Activated naive CD4-positive, alpha-beta T cell treated with anti-CD3 and anti-CD28 coated beads, Interleukin-2, amount 50 U/mL, for 72 hours (primary cell): ENCODE measurements at regions not wholly inside any gene's neighbourhood (a gene's known extent, or its start where the extent isn't known, plus 50 kb on each side); places are given as distances from the start of the nearest gene placed in this dataset.

Experiments
- ATAC-seq, 2 donors: fragments of 150-1000 bp; cut with Tn5 transposase; 2 replicates each; pipeline ENCODE4 v1.10.0; 2021; ENCODE audit warnings: mild to moderate bottlenecking in 2 of 2, moderate library complexity in 2 of 2
- DNase-seq, 2 donors: peaks; one replicate each; pipeline ENCODE4 v3.0.0; 2021 to 2022; ENCODE audit warnings: low spot score in 2 of 2
- H3K27ac Mint-ChIP-seq, 2 donors: one replicate each; pipeline ENCODE4 v1.8.0; 2022; ENCODE audit warnings: mild to moderate bottlenecking in 2 of 2, mixed read lengths in 2 of 2
- H3K36me3 Mint-ChIP-seq, 2 donors: one replicate each; pipeline ENCODE4 v1.8.0; 2022; ENCODE audit warnings: mixed read lengths in 2 of 2
- H3K9me3 Mint-ChIP-seq, 2 donors: one replicate each; pipeline ENCODE4 v1.8.0; 2022; ENCODE audit warnings: mixed read lengths in 2 of 2

DNA sequence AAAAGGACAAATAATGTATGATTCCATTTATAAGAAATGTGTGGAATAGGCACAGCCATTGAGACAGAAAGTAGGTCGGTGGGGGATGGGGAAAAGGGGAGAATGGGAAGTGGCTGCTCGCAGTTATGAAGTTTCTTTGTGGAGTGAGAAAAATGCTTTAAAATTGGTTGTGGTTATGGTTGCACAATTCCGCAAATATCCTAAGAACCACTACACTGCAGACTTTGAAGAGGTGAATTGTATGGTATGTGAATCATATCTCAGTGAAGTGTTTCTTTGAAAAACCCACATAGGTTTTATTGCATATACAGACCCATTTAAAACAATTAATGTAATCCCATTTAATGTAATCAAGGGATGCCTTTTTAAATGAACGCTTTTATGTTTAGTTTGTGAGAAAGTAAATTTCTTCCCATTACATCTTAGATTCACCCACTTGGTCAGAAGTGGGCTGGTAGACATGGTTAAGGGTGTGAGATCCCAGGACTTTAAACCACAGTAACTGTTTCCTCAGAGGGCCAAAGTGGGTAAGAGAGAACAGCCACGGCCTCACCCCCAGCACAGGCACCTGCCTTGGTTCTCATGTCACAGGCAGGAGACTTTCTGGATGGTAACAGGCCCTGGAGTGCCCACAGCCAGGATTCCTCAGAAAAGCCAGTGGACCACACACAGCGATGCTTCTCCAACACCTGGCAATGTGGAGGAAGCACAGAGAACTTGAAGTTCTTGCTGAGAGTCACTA lies 119.3 kb upstream of the GJB6 start:
- no peak for ATAC-seq

DNA sequence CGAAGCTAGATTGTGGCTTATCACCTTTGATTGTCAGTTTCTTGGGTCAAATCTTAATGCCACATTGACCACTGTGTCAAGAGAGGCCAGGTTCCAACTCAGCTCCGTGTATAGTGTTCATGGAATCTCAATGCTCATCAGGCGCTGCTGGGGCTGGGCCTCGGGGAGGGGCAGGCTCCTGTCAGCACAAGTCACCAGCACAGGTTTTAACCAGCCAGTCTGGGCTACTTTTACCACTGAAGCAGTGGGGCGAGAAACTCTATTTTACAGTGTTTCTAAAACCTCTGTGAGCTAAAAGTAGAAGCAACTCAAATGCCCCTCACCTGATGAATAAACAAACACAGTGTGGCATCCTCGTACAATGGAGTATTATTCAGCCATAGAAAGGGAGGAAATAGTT lies 118.7 kb upstream of the GJB6 start:
- no peak for DNase-seq
- H3K9me3 Mint-ChIP-seq, result peaks cover 0 to 5% of the 10 kb centered on the region in 2 donors
- no peaks in the 10 kb centered on the region for H3K36me3 Mint-ChIP-seq
- H3K27ac Mint-ChIP-seq, result no peak overlapping the region
- no peak for ATAC-seq

More for the DNA sequence above, 119.3 kb upstream of the GJB6 start:
- peaks cover 0 to 5% of the 10 kb centered on the region in 2 donors for H3K9me3 Mint-ChIP-seq
- DNase-seq, result no peak
- H3K36me3 Mint-ChIP-seq, result no peaks in the 10 kb centered on the region
- no peak overlapping the region for H3K27ac Mint-ChIP-seq

GRCh38 chr13:20350382-20350763 lies 118.3 kb upstream of the GJB6 start:
- ATAC-seq, result no peak
- Mint-ChIP-seq H3K36me3 (no peaks in the 10 kb centered on the region), H3K27ac (no peak overlapping the region), H3K9me3 (peaks cover 0 to 5% of the 10 kb centered on the region in 2 donors)
- DNase-seq, result no peak

DNA sequence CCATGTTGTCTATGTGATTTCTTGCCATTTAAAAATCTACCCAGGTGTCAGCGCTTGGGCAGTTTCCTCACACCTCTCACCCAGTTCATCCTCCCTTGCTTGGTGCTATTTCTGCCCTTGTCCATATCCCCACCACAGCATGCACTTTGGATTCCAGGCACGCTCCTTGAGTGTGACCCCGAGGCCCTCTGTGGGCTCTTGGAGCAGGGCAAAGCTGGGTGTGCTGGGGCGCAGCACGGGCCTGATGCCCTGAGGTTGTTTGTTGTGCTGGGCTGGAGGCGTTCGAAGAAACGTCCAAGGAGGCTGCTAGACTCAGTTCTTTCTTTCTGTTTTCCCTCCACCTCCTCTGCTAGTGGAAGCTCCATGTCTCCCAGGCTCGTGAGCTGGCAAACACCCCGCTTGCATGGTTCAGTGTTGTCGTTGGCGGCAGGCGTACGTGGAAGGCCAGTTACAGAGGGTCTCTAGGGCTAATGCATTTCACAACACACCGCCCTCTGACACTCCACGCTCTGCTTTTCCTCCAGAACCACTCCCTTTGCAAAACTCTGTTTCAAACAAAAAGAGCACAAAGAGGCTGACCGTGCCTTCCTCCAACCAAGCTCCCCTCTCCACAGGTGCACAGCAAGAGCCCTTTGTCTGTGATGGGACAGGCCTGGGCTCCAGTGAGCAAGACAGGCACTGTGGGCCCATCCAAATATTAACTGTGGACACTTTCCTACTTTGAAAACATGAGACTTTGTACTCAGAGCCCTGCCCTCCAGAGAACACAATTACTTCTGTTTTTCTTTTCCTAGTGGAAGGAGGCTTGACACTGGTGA lies 117.7 kb upstream of the GJB6 start:
- peaks cover 0 to 5% of the 10 kb centered on the region in 2 donors for H3K9me3 Mint-ChIP-seq
- H3K36me3 Mint-ChIP-seq, result no peaks in the 10 kb centered on the region
- DNase-seq, result no peak
- no peak overlapping the region for H3K27ac Mint-ChIP-seq
- no peak for ATAC-seq

GRCh38 chr13:20348645-20349408 lies 116.7 kb upstream of the GJB6 start:
- Mint-ChIP-seq H3K27ac (no peak overlapping the region), H3K36me3 (no peaks in the 10 kb centered on the region), H3K9me3 (peaks cover 0 to 5% of the 10 kb centered on the region in 2 donors)
- DNase-seq (no peak), ATAC-seq (no peak)

DNA sequence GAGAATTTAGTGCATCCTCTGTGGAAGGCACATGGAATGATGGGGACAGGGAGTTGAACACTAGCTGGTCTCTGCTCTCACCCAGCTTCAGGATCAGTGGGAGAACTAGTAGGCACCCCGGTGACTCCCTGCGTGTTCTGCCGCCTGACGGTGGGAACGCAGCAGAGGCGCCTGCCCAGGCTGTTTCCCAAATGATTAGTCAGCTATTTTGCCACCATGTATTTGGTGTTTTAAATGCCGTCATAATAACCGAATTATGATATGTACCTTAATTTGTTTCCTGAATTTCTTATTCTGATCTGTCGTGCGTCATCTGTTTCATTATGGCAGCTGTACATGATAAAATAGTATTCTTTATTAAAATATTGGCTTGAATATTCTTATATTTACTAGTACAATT lies 115.9 kb upstream of the GJB6 start:
- Mint-ChIP-seq H3K36me3 (no peaks in the 10 kb centered on the region), H3K27ac (no peak overlapping the region), H3K9me3 (peaks cover 0 to 5% of the 10 kb centered on the region in 2 donors)
- DNase-seq (no peak), ATAC-seq (no peak)

DNA sequence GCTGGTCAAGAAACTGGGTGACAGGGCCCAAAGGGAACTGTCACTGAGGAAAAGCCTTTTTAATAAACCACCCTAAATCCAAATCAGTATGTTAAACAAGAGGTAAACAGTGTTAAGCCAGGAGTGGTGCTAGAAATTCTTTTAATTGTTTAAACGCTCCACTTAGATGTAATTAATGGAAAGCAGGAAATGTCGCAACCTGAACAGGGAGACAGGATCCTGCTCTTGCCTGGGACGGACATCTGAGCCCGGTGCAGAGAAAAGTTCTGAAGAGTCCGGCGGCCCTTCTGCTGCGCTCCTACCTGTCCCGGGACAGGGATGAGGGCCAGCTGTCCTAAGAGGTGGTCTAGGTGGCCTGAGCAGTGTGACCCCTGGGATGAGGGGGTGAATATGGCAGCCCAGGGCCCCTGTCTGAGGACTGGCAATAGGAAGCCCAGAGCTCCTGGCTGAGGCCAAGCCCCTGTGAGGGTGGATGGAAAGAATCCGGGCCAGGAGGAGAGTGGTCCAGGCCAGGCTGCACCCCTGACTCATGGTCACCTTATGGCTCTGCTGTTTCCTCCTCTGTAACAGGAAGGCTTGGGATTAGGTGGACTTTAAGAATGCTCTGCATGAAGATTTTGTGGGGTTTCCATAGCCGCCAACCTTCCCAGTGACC lies 112.8 kb upstream of the GJB6 start:
- DNase-seq, result no peak
- Mint-ChIP-seq H3K27ac (peak overlapping the region in 1 of 2 donors; percentile 34), H3K9me3 (peaks cover 0 to 5% of the 10 kb centered on the region in 2 donors), H3K36me3 (no peaks in the 10 kb centered on the region)
- no peak for ATAC-seq

DNA sequence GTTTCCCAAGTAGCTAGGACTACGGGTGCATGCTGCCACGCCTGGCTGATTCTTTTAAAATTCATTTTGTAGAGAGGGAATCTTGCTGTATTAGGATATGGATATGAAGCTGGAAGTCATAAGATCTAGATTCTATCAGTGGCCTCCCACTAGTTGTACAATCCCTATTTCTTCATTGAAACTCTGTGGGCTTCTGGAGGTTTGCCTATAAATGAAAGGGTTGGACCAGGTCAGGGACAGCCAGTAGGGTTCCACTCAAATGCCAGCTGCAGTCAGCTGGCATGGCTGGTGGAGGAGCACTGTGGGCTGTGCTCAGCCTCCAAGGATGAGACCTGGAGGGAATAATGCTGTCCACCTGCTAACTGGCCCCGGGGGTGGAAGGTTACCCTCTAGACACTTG lies 110.2 kb upstream of the GJB6 start:
- H3K9me3 Mint-ChIP-seq, result no peaks in the 10 kb centered on the region
- H3K36me3 Mint-ChIP-seq, result no peaks in the 10 kb centered on the region

DNA sequence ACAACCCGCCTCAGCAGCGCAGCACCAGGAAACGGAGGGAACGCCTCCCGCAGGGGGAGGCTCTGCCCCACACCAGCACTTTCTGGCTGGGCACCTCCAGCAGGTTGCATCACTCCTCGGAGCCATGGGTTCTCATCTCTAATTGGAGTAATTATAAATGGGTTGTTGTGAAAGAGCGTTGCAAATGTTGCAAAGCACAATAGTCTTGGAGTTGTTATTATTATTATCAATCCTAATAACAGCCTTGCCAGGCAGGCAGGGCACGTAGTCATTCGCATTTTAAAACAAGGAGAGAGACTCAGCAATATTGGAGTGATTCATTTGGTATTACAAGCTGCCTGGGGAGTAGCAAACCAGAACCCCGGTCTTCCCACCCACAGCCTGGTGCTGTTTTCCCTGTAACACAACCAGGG lies 108.6 kb upstream of the GJB6 start:
- ATAC-seq, result no peak
- Mint-ChIP-seq H3K27ac (no peak overlapping the region), H3K36me3 (no peaks in the 10 kb centered on the region), H3K9me3 (no peaks in the 10 kb centered on the region)
- DNase-seq, result no peak

More for the DNA sequence above, 110.2 kb upstream of the GJB6 start:
- ATAC-seq (no peak), DNase-seq (no peak)
- H3K27ac Mint-ChIP-seq, result no peak overlapping the region

DNA sequence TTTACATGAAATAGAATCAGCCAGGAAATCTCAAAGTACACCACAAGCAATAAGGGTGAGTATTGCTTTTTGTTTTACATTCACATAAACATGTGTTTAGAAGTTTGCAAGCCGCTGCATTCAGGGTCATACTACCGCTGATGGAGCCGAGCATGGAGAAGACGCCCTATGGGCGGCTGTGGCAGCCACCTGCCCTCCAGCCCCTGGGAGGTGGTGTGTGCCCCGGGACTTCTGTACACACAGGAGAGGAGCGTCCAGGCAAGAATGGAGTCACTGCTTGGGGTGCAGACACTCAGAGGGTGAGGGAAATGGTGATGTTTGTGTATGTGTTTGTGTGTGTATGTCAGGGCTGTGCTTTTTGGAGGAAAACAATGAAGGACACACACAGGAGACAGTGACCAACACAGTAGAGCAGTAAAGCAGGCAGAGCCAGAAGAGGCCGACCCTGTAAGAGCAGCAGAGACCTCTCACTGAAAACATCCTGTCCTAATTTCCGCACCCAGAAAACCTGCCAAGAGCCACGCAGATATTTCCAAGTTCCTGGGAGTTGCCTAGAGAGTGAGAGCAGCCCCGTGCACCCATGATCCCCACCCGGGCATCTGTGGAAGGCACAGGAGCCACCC lies 108.1 kb upstream of the GJB6 start:
- no peaks in the 10 kb centered on the region for H3K9me3 Mint-ChIP-seq
- DNase-seq, result no peak
- no peaks in the 10 kb centered on the region for H3K36me3 Mint-ChIP-seq
- no peak for ATAC-seq
- no peak overlapping the region for H3K27ac Mint-ChIP-seq

DNA sequence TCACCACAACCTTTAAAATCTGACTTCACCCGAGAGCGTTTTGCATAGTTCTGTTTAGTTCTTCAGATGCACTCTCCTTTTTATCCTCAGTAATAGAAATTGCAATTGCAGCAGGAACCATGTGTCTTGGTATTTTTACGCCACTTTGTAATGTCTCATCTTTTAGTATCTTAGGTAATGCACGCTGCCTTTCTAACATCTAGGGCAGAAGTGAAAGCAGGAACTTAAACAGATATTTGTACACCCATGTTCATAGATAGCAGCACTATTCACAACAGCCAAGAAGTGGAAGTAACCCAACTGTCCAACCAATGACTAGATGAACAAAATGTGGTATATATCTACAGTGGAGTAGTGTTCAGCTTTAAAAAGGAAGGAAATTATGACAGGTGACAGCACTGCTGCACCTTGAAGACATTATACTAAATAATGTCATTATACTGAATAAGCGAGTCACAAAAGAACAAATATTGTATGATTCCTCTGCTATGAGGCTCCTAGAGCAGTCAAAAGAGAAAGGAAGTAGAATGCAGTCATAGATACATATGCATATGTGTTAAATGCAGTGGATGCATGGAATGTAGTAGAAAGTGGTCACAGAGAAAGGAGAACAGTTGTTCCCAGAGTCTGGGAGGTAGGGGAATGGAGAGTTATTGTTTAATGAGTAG lies 105.9 kb upstream of the GJB6 start:
- no peaks in the 10 kb centered on the region for H3K9me3 Mint-ChIP-seq
- ATAC-seq (no peak), DNase-seq (no peak)
- no peak overlapping the region for H3K27ac Mint-ChIP-seq
- no peaks in the 10 kb centered on the region for H3K36me3 Mint-ChIP-seq

DNA sequence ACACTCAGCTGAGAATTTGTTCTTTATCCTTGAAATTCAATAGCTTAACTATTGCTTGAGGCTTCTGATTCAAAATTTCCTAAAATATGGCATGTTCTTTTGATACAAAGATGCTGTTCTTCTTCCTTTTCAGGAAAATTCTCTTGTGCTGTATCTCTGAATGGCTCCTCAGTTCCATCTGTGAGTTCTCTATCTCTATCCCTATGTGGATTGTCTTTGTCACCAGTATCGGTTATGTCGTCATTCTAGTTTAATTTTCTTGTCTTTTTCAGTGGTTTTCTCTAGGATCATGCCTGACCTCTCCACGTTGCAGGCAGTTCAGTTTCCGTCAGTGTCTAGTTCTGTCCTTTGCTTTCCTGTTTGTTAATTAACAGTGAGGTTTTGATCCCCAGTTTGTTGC lies 104.6 kb upstream of the GJB6 start:
- Mint-ChIP-seq H3K36me3 (no peaks in the 10 kb centered on the region), H3K9me3 (no peaks in the 10 kb centered on the region), H3K27ac (no peak overlapping the region)
- DNase-seq (no peak), ATAC-seq (no peak)

DNA sequence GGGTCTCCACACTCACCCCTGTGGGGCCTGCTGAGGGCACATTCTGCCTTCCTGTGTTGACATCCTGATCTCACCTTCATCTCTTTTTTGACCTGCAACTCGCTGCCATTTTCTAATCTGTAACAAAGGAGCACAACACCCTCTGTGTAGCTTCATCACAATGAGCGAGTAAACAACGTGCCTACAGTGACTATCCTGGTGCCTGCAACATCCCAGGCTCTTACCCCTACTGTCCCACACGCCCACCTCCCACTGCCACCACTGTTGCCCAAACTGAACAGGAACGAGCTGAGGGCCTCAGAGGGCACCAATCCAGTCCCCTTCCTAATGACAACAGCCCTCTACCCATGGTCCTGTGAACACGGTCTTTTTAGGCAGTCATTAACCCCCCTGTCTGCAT lies 102.2 kb upstream of the GJB6 start:
- Mint-ChIP-seq H3K27ac (peak overlapping the region in 1 of 2 donors; percentile 3), H3K9me3 (no peaks in the 10 kb centered on the region), H3K36me3 (no peaks in the 10 kb centered on the region)
- DNase-seq (no peak), ATAC-seq (no peak)

- H3K9me3 Mint-ChIP-seq, result peaks cover 5 to 9% of the 10 kb centered on the region in 2 donors
- DNase-seq (no peak), ATAC-seq (no peak)
- H3K36me3 Mint-ChIP-seq, result peaks cover 5 to 9% of the 10 kb centered on the region in 2 donors
- H3K27ac Mint-ChIP-seq, result no peak overlapping the region
These were observed 100.4 kb upstream of the GJB6 start for GRCh38 chr13:20332361-20333096.

GRCh38 chr13:20331949-20332348 lies 99.8 kb upstream of the GJB6 start:
- ATAC-seq (no peak), DNase-seq (no peak)
- H3K27ac Mint-ChIP-seq, result no peak overlapping the region
- H3K36me3 Mint-ChIP-seq, result peaks cover 10 to 14% of the 10 kb centered on the region in 2 donors
- H3K9me3 Mint-ChIP-seq, result peaks cover 5 to 14% of the 10 kb centered on the region in 2 donors
